ENCODE measurements at regions not wholly inside any gene's neighbourhood (a gene's known extent, or its start where the extent isn't known, plus 50 kb on each side); places are given as distances from the start of the nearest gene placed in this dataset.

DNA sequence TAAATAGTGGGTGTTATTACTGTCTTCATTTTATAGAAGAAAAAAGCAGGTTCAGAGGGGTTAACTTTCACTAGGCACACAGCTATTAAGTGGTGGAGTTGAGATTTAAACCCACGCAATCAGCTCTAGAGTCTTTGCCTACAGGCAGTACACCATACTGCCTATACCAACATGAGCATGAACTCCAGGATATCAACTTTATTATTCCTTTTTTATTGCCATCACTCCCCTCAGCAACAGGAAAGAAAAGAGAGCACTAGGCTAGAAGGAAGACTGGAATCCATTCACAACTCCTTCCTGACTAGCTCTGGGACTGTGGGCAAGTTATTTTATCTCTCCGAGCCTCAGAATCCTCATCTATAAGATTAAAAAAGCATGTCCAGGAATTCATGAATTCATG, 58.7 kb upstream of the FSHB start:
- Histone ChIP-seq H3K4me3 (no peak overlapping the region), H3K27me3 (no peaks in the 10 kb centered on the region), H3K27ac (no peak overlapping the region), H3K36me3 (no peaks in the 10 kb centered on the region), H3K4me1 (no peaks in the 10 kb centered on the region), H3K9me3 (peaks cover 0 to 2% (median 0%) of the 10 kb centered on the region in 3 donors)
- TF ChIP-seq, protein P1, sequence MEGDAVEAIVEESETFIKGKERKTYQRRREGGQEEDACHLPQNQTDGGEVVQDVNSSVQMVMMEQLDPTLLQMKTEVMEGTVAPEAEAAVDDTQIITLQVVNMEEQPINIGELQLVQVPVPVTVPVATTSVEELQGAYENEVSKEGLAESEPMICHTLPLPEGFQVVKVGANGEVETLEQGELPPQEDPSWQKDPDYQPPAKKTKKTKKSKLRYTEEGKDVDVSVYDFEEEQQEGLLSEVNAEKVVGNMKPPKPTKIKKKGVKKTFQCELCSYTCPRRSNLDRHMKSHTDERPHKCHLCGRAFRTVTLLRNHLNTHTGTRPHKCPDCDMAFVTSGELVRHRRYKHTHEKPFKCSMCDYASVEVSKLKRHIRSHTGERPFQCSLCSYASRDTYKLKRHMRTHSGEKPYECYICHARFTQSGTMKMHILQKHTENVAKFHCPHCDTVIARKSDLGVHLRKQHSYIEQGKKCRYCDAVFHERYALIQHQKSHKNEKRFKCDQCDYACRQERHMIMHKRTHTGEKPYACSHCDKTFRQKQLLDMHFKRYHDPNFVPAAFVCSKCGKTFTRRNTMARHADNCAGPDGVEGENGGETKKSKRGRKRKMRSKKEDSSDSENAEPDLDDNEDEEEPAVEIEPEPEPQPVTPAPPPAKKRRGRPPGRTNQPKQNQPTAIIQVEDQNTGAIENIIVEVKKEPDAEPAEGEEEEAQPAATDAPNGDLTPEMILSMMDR (IDR thresholded peaks at IDR 0.05): no peak
- TF ChIP-seq POLR2A (IDR thresholded peaks at IDR 0.05): no peak
- DNase-seq: no peak
- intact Hi-C loops (cut with DNase I): no loop called here
- 65 to 72% methylated on average over 2 of the region's 2 CpGs for WGBS, 2 donors

- no peaks in the 10 kb centered on the region for H3K27me3 ChIP-seq
- DNase-seq: no peak
- H3K4me3 ChIP-seq: no peak overlapping the region
- peaks cover 0 to 8% (median 0%) of the 10 kb centered on the region in 3 donors for H3K9me3 ChIP-seq
- no peaks in the 10 kb centered on the region for H3K4me1 ChIP-seq
- WGBS, 2 donors: 28 to 54% methylated on average over 2 to 3 of the region's 3 CpGs
- intact Hi-C loops (cut with DNase I): no loop called here
- H3K36me3 ChIP-seq: no peaks in the 10 kb centered on the region
- no peak for TF ChIP-seq POLR2A (IDR thresholded peaks at IDR 0.05)
- TF ChIP-seq, protein P1 (IDR thresholded peaks at IDR 0.05): no peak
- H3K27ac ChIP-seq: no peak overlapping the region
Measured at GRCh38 chr11:30172883-30173311, 57.9 kb upstream of the FSHB start.

GRCh38 chr11:30174265-30175020, 56.4 kb upstream of the FSHB start:
- Histone ChIP-seq H3K4me3 (no peak overlapping the region), H3K27ac (no peak overlapping the region), H3K36me3 (no peaks in the 10 kb centered on the region), H3K4me1 (no peaks in the 10 kb centered on the region), H3K27me3 (no peaks in the 10 kb centered on the region), H3K9me3 (peaks cover 0 to 11% (median 0%) of the 10 kb centered on the region in 3 donors)
- 54 to 70% methylated on average over 2 of the region's 2 CpGs for WGBS, 2 donors
- DNase-seq: no peak
- TF ChIP-seq, protein P1 (IDR thresholded peaks at IDR 0.05): no peak
- TF ChIP-seq POLR2A (IDR thresholded peaks at IDR 0.05): no peak
- intact Hi-C loops (cut with DNase I): no loop called here

Small RNA genes in the stretch of these regions (small RNA-seq; reads per million reads assigned to genes)
- 0 reads per million in 4 donors for gene AL358944.1

Measured in esophagus squamous epithelium (tissue), 5 donors.